GM21619 (cell line): ENCODE measurements at regions not wholly inside any gene's neighbourhood (a gene's known extent, or its start where the extent isn't known, plus 50 kb on each side); places are given as distances from the start of the nearest gene placed in this dataset.

ENCODE experiments used
- ATAC-seq: cut with Tn5 transposase; IDR thresholded peaks from one replicate; pipeline ENCODE4 v1.9.1; 2021; ENCODE audit not compliant: unreplicated experiment

DNA sequence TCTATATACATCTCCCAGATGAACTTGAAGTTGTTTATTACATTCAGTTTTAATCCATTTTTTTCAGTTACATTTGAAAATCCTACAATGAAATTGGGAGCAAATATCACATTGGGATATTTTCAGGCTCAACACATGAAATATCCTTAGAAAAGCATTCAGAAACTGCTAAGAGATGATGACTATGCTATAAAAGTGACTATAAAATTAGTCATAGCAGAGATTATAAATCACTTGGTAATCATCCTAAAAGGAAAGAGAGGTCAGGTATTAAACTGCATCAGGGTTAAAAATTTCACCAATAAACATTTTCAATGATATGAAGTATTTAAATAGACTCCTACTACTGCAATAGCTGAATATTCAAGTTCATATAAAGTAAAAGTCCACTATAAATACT is 987.7 kb downstream of the GRIK2 start:
- ATAC-seq = no peak

DNA sequence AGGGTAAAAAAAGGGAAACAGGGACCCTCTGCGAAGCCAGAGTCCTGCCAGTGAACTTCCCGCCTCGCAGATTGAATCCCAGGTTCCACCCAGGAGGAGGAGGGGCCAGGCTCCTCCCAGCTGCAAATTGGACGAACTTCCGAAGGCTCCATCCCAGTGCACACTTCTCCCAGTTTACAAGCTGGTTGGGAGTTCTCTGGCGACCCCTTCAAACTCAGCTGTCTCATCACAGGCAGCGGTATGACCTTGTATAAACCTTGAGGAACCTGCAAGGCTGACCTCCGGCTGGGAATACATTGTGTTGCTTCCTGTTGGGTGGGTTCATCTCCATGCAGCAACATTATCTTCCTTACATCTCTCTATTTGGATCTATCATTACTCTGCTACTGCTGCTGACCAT is 962.7 kb downstream of the GRIK2 start:
- no peak for ATAC-seq

DNA sequence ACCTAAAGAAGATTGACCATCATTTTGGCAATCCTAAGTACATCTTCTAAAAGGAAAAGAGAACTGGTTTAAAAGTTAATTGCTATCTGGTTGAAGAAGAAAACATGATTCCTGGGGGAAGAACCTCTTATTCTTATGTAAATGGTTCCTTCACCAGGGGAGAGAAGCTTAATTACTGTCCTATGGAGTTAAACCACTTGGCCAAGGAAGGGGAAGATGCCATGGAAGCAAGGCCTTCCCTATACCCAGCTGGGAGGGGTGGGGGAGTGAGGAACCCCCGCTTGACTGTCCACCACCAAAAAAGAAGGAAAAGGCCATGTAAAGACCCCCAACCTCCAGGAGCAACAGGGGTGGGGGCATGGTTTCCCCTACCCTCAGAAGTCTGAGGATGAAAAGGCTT is 962.1 kb downstream of the GRIK2 start:
- ATAC-seq = no peak

DNA sequence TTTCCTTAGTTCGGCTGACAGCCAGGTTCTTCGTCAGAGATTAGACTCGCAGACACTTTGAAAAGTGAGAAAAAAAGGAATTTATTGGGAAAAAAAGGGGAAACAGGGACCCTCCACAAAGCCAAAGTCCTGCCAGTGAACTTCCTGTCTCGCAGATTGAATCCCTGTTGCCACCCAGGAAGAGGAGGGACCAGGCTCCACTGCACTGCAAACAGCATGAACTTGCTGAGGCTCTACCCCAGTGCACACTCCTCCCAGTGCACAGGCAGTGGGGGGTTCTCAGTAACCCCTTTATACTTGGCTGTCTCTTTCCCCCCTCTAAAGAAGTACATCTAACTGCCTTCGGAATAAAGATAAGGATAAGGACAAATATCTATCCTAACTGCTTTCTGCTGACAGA is 959.0 kb downstream of the GRIK2 start:
- ATAC-seq = no peak

DNA sequence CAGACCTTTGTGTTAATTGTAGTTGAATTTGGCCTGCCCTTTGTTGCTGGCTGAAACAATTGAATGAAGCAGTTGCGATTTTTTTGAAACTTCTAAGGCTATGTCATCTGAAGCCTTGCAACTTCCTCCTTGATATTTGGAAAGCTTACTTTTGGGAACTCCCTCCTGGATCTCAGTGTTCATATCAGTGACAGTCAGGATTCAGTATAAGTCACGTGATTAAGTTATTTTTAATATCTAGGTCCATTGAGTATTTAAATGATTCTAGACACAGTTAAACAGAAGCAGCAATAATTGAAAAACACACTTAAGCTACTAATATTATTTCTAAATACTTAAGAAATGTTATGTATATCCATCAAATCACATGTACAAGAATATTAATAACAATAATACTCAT is 951.3 kb downstream of the GRIK2 start:
- ATAC-seq = no peak

DNA sequence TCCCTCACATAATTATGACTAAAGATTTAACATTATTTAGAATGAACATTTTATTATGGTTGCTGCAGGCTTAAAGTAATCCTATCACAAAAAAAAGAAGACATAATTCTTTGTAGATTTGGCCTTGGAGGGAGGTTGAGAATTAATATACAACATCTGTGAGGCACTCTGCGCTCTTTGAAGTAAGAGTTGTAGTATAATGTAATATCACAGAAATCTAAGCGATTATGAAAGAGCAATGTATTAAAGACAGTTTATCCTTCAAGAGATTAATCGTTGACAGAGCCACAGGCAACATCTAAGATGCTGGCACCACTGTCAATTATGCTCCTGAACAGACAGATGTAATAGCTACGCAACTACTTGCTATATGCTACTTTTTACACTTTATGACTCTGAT is 946.8 kb downstream of the GRIK2 start:
- ATAC-seq = no peak

DNA sequence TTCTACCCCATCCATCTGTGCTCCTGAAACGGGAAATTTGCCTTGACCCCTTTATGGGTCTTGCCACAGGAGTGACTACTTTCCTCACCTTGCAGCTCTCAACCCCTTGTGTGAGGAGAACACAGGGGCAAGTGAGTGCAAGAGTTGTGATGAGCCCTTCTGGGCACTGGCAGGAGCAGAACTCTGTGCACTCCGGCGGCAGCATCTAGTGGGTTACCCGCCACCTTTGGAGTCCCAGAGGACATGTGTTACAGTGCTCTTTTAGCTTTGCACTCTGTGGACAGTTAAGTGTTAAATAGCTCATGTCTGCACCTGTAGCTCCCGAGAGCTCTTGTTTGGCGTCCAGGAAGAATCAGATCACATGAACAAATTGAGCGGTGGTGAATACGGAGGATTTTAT is 940.2 kb downstream of the GRIK2 start:
- no peak for ATAC-seq

DNA sequence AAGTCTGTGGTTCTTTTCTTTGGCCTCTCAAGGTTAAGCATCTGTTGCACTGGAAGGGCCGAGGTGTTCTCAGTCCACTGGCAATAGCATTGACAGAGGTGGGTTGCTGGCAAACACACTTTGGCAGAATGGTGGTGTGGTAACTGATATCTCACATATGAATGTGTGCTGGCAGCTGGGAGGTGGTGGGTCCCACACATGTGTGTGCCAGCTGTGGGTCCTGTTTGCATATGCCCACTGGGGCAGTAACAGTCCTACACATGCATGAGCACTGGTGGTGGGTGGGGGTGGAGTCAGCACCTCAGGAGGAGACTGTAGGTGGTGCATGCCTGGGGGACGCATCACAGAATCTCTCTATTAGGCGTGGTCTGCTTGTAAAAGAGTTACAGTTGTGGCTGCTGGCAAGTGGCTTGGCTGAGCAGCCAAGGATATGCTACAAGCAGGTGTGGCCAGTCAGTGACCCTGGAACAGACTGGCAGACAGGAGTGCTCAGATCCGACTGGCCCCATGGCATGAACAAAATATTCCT is 934.3 kb downstream of the GRIK2 start:
- ATAC-seq = no peak

DNA sequence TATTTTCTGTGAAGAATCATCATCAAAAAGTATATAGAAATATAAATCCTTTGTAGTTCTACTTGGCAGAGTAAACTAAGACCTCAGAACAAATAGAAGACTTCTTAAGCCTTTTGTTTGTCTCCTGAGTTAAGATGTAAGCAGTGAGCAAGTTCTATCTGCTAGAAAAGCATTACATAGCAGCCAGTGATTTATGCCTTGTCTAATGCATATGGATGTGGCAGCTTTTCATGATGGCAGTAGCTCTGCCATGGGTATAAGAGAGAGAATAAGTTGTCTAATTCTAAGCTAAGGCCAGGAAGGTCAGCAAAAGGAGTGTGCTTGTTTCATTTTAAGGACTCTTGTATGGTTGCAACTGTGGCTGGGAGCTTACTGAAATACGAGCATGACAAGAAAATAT is 920.2 kb downstream of the GRIK2 start:
- no peak for ATAC-seq

GRCh38 chr6:102309700-102310099 is 916.2 kb downstream of the GRIK2 start:
- no peak for ATAC-seq

DNA sequence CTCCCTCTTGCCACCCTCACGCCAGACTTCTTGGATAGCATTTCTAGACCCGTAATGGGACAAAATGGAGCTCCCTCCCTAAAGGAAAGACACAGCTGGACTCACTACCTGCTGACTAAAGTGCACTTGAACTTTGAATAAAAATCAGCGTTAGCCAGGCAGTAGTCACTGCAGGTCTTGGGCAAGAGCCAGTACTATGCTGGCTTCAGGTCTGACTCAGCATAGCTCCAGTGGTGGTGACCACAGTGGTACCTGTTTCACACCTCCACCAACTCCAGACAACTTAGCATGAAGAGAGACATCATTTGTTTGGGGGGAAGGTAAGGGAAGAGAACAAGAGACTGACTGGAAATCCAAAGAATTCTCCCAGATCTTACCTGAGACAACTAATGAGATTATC is 906.8 kb downstream of the GRIK2 start:
- no peak for ATAC-seq

GRCh38 chr6:102298051-102298450 is 904.5 kb downstream of the GRIK2 start:
- ATAC-seq = no peak
